HG02623 (cell line): ENCODE measurements at regions not wholly inside any gene's neighbourhood (a gene's known extent, or its start where the extent isn't known, plus 50 kb on each side); places are given as distances from the start of the nearest gene placed in this dataset.

Experiments
- ATAC-seq: cut with Tn5 transposase; IDR thresholded peaks from one replicate; pipeline ENCODE4 v1.9.1; 2021; ENCODE audit warnings: moderate library complexity; ENCODE audit not compliant: unreplicated experiment

- no peak for ATAC-seq
These were observed 304.1 kb upstream of the RND3 start for GRCh38 chr2:150791567-150791966.

- no peak for ATAC-seq
These were observed 302.0 kb upstream of the RND3 start for GRCh38 chr2:150789376-150789905.

DNA sequence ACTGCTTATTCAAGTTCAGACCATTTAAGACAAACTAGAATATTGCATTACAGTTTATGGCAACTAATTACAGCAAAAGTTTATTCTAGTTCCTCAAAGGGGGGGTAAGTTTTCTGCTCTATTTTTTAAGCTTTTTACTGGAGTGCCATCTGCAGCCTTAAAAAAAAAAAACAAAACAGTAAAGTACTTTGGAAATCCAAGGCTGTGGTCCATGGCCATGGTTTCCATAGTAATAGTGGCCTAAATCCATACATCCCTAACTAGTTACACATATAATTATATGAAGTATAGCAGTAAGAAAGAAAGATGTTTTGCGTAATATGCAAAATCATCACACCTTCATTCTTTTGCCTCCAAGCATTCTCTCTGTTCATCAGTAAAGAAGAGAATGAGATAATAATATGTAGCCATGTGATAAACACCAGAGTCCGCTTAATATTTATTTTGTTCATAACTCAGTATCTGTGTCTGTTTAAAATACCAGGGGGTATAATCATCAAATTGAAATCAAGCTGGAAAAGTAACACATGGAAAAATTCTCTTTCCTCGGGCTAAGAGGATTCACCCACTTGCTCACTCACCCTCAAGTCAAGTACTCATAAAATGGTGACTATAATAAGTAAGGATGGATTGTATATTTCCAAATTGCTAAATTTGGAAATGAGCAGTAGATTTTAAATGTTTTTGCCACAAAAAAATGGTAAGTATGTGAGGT is 301.1 kb upstream of the RND3 start:
- no peak for ATAC-seq

DNA sequence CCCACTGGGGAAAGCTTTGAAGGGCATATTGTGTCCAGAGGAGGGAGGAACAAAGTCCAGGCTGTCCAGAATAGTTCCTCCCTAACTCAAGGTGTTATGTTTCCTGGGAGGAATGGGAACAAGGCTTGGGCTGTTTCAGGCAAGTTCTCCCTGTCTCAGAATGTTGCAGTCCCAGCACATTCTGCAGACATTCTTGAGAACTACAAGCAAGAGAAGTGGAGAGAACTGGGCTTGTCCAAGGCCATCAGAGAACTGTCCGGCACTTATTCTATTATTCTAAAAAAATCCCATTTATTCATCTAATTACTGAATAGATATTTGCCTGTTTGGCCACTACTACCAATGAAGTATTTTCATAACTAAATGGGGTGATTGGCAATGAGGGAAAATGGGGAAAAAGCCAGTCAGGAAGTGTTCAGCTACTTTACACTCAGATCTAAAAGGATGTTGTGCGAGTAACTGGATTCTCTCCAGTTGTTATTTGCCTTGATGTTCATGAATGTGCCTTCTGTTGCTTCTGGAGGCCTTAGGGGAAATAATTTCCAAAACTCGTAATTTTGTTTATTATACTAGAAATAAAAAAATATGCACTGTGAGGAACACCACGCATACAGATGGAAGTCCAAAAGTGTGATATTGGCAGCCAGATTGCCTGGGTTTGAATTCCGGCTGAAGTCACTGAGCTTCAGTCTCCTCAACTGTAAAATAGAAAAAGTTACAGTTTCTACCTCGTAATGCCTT is 300.1 kb upstream of the RND3 start:
- no peak for ATAC-seq

DNA sequence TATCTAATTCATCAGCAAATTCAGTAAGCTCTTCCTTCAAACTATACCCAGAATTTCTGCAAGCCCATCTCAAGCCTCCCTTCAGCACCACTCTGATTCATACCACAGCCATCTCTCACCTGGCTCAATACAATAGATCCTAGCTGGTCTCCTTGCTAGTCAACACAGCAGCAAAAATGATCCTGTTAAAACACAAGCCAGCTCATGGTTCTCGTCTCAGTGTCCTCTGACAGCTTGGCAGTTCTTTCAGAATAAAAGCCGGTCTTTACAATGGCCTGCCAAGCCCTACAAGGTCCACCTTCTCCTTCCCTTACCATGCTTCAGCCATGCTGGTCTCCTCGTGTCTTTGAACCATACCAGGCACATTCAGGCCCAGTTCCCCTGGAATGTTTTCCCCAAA is 296.9 kb upstream of the RND3 start:
- no peak for ATAC-seq

DNA sequence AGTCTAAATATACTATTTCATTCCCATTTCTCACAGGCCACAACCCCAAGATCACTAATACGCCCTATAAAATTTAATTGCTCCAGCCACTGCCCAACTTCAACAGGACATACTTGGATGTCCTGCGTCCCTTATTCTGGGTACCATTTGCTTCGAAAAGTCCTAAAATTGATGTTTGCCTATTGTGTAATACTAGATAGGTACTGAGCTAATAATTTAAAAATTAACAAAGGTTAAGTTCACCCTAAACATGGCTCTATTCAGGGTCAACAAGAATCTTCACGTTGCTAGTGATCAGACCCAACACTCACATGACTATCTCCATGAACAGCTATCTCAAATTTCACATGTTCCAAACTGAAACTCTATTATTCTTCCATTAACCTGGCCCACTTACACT is 296.4 kb upstream of the RND3 start:
- ATAC-seq: no peak

DNA sequence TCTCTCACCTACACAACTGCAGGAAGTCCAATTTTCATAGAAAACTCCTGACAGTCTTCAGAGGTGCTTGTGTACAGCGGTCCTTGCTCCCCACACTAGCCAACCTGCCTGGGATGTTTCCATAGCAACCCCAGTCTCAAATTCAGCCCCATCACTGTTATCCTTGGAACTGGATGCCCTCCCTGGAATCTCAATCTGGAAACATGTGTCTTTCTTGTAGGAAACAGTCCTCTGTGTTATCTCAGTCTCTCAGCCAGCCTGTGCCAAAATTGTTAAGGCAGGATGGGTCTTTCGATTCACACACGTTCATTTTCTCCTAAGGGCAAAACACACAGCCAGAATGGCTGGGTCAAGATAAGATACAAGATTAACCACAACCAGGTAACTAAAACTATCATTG is 295.5 kb upstream of the RND3 start:
- no peak for ATAC-seq

DNA sequence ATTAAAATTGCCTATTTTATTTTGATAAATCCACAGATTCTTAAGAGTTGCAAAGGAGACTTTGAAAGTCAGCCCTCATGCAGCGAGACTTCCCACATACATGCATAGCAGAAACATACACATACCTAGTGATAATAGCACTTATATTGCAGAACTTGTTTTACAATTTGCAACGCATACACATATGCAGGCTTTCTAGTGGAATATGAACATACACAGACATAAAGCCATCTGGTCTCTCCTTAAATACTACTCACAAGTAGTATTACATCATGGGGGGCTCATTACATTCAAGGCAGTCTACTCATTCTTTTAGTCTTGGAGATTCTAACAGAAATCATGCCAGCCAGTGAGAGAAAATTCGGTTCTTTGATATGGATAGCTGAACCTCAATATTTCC is 295.1 kb upstream of the RND3 start:
- ATAC-seq: no peak

GRCh38 chr2:150781142-150781541 is 293.7 kb upstream of the RND3 start:
- ATAC-seq: no peak

- no peak for ATAC-seq
These were observed 291.4 kb upstream of the RND3 start for GRCh38 chr2:150778828-150779227.

DNA sequence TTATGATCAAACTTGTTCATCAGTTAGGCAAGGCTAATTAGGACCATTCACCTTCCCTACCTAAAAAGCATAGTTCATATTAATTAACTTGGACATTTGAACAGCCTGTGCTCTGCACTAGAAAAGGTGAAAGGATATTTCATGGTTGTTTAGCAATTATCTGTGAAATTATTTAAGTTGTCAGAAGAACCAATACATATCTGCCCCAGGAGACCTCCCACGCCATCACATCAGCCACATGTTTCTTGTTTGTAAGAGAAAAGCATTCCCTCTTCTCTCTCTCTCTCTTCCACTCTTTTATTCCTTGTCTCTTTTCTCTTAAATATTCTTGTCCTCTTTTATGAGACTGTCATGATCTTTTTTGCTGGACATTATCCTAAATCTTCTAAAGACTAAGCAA is 282.0 kb upstream of the RND3 start:
- ATAC-seq: no peak

GRCh38 chr2:150767991-150768746 is 280.7 kb upstream of the RND3 start:
- no peak for ATAC-seq

GRCh38 chr2:150762571-150762970 is 275.1 kb upstream of the RND3 start:
- no peak for ATAC-seq

DNA sequence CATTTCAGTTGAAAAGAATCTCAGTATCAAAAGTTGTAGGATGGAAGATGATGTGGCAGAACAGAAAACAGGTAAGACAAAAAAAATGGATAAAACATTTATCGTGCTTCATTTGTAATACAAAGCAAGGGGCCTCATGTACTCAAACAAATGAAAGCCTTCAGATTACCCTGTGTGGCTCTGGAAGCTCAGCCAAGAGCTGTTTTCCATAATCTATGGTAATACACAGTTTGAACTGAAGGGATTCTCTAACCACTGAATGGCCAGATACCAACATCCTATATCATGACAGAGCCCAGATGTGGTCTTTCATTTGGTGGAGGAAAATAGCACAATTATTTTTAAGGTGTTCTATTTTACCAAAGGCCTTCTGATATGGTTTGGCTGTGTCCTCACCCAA is 272.1 kb upstream of the RND3 start:
- ATAC-seq: no peak

- ATAC-seq: no peak
These were observed 271.6 kb upstream of the RND3 start for GRCh38 chr2:150759106-150759505.

- ATAC-seq: no peak
These were observed 264.8 kb upstream of the RND3 start for GRCh38 chr2:150752229-150752628.

DNA sequence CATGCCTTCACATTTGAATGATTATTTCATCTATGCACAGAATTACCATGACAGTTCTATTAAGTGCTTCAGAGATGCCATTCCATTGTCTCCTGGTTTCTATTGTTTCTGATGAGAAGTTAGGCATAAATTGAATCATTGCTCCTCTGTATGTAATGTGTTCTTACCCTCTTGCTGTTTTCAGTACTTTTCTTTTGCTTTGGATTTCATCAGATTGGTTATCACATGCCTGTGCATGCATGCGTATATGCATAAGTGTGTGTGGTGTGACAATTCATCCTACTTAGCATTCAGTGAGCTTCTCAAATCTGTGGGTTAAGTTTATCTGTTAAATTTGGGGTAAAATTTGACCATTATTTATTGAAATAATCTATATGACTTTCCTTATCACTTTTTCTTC is 263.3 kb upstream of the RND3 start:
- no peak for ATAC-seq

DNA sequence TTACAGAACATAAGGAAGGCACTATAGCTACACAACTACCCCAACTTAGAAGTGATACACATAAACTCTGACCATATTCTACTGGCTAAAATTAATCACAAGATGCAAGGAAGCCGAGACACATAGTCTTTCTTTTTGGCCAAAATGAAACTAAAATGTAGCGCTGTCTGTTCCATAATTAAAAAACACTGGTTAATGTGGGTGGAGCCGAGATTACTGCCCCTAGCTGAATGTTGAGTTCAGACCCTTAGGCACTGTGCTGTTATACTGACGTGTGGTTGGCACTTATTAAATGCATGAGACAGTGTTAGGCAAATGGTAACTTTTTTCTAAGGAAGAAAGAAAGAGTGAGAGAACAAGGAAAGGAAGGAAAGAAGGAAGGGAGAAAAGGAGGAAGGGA is 254.6 kb upstream of the RND3 start:
- no peak for ATAC-seq

DNA sequence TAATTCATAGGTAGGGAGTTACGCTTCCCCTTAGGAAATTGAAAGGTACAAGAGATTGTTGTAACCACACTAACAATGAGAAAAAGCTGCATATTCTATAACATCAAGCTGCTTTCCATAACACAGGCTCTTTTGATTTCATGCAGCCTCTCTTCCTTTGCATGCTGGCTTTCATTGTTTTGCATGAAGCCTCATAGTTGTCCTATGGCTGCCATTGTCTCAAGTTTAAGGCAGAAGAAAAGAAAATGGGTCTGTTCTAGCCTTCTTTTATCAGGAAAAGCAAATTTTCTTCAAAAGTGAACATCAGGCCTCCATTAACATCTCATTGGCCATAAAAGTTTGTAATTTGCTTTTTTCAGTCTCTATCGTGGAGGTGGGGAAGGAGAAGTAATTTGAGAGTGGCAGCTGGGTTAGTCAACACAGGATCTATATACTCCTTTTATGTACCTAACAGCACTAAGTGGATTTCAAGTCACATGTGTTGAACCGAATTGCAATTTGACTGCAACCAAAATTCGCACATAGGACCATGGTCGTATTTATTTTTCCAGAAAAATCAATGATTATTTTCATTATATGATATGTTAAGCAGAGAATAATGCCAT is 248.5 kb upstream of the RND3 start:
- ATAC-seq: no peak

- no peak for ATAC-seq
These were observed 245.7 kb upstream of the RND3 start for GRCh38 chr2:150733051-150733618.

DNA sequence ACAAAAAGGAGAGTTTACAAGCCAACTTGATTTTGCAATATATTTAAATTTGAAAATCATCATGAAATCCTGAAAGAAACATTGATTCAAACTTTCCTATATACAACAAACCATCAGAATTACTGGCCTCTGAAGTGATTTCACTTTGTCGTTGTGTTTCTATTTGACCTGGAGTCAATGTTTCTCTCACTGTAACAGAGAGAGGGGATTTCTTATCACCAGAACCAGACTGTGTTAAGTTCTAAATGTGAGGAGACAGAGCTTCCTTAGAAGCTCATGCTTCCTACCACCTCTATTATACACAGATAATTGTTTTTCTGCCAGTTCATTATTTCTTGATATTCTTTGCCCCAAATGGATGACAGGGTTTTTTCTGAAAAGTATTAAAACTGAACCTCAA is 245.0 kb upstream of the RND3 start:
- no peak for ATAC-seq
